ENCODE measurements at regions not wholly inside any gene's neighbourhood (a gene's known extent, or its start where the extent isn't known, plus 50 kb on each side); places are given as distances from the start of the nearest gene placed in this dataset.

DNA sequence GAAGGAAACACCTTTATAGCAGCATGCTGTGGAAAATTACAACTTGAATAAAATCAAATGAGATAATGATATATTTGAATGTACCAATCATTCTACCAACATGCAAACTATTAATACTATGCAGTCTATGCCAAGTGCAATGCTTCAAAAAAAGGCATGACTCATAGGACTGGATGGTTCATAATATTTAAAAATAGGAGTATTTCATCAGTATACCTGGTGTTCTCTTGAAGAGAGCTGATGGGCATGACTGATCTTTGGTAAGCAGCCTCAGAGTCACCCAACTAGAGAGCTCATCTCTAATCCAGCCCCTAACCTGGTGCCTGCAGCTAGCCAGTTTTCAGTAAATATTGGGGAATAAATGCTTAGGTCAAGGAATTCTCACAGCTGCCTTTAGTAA lies 434.7 kb upstream of the ARRDC4 start:
- no peak for DNase-seq

DNA sequence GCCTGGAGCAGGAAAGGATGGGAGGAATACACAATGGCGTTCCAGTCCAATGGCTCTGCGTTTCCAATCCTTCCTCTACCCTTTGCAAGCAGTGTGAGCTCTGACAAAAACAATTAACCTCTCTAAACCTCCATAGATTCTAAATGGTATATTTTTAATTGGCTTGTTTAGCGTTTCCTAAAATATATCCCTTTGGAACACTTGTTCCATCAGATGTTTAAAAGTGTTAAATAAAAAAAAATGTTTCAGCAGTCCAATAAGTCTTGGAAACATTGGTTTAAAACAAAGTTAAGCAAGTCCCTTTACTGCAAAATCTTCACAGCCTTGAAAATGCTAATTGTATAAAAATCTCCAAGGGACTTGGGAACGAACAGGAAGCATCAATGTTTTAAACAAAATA lies 432.3 kb upstream of the ARRDC4 start:
- DNase-seq, result no peak

DNA sequence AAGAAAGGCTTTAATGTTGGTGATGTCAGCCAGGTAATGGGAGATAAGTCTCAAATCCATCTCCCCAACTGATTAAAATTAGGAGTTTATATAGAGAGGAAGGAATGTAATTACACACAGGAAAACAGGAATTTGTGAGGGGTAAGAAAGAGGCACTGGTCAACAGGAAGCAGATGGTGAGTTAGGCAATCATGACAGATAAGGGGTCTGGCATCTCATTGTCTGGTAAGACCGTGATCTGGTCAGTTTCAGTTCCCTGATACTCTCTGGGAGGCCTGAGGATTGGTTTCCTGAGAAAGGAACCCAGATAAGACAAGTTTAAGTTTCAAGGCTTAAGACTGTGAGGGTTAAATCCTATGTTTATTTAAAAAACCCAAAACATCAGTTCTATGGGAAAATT lies 414.7 kb upstream of the ARRDC4 start:
- no peak for DNase-seq

DNA sequence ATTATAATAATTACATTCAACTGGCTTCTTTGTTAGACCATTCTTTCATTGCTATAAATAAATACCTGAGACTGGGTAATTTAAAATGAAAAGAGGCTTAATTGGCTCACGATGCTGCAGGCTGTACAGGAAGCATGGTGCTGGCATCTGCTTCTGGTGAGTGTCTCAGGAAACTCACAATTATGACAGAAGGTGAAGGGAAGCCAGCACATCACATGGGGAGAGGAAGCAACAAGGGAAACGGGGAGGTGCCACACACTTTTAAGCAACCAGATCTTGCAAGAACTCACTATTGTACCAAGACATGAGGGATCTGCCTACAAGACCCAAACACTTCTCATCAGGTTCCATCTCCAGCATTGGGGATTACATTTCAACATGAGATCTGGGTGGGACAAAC lies 413.1 kb upstream of the ARRDC4 start:
- no peak for DNase-seq

DNA sequence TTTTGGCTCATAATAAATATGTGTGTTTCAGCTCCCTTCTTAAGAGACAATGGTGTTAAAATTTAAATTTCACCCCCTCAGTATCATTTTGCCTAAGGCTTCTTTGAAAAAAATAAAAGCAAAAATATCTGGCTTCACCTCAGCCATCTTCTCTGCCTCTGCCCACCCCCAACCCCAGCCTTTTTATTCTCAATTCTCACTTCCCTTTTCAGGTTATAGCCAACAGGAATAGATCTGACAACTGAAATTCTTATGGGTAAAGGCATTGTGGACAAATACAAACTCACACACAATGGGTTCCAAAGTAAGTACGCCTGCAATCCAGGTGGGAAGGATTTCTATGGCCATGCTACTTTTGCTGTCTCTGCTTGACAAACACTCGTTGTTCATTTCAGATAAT lies 399.0 kb upstream of the ARRDC4 start:
- DNase-seq, result no peak

DNA sequence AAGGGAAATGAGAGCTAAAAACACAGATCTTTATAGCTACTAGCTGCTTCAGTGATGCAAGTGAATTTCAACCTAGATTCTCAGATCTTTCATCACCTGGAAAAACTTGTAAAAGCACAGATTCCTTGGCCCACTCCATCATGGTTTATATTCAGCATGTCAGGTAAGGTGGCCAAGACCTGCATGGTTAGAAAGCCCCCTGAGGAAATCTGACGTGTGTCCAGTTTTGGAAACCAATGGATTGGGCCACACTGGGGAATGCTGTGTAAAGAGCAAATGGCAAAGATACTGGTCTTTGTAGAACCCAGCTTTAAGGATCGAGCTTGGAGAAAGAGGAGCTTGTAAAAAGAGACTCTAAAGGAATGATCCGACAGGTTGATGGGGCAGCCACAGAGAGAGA lies 397.0 kb upstream of the ARRDC4 start:
- DNase-seq, result no peak

DNA sequence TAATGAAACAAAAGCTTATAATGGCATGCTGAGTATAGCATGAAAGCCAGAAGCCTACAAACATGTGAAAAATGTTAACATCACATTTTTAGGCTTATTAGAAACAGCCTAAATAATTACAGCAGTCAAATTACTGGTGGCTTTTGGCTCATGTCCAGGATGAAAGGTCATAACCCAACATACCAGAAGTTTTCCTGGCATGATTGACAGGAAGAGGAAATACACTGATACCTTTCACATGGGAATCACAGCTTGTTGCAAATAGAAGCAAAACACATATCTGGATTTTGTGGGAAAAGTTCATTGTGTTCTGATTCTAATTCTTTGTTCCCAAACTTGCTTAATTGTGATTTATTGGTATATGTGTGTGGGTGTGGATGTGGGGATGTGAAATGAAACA lies 393.5 kb upstream of the ARRDC4 start:
- no peak for DNase-seq

DNA sequence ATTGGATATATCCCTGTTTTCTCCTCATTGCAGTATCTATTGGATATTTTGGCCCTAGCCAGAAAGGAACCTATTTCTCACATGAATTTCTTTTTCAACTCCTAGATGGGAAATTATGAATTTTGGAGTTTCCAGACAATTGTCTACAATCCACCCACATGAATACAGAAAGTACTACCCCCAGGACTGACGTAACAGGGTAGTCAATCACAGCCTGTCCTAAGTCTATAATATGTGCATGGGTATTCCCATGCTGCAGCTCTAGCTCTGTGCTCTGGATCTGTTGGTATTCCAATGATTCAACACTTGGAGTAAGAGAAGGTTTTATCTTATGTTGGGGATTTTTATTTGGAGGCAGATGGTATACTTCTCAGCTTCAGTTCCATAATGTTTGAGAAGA lies 393.1 kb upstream of the ARRDC4 start:
- no peak for DNase-seq

DNA sequence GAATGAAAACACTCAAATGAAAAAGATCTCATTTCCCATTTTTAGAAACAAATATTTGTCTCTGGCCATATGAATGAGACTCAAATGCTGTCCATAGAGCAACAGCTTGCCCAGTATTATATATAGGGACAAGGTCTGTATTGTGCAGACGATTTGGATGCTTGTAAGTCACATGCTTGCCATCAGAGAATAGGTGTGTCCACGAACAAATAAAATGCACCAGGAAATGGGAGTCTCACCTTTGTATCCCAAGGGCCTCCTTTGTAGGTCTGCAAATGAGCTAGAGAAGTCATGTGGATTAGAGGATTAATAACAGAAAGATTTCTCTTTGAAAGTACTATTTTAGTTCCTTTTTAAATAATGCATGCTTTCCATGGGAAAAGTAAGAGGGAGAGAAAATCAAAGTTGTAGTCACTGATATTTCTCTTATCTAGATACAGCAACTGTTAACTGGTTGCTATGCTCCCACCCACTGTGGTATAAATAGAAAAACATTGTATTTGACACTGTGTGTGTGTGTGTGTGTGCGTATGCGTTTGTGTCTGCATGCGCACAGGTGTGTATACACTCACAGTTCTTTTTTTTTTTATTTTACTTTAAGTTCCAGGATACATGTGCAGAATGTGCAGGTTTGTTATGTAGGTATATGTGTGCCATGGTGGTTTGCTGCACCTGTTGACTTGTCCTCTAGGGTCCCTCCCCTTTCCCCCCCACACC lies 383.4 kb upstream of the ARRDC4 start:
- no peak for DNase-seq

DNA sequence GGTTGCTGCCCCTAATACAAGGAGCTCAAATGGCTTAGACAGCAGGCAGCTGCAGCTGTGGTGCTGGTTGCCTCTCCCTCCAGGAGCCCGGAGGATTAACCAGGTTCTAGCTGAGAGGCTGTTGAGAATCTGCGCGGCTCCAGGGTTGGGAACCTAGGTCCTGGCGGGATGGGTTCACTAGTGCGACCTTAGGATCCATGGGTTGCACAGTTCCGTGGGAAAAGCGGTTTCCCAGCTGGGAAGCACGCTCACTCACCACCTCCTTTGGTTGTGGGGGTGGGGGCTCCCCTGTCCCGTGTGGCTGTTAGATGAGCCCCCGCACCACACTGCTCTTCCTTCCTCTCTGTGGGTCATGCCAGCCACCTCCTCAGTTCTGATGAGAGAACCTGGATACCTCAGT lies 375.1 kb upstream of the ARRDC4 start:
- DNase-seq, result no peak

DNA sequence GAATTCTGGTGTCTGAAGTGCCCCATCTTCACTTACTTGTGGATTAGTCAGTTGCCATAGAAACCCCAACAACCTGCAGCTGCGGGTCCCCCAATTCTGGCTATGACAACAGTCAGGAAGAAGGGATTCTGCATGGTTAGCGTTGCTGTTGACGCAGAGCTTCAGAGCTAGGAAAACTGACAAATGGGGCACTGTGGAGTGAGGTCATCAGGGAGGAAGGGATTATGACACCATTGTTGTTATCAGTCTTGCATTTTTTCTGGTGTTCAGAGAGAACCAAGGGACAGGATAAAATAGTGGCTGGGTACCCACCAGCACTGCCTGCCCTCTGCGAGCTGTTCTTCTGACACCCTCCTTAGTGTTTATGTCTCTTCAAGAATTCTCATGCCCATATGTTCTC lies 367.7 kb upstream of the ARRDC4 start:
- DNase-seq, result no peak

DNA sequence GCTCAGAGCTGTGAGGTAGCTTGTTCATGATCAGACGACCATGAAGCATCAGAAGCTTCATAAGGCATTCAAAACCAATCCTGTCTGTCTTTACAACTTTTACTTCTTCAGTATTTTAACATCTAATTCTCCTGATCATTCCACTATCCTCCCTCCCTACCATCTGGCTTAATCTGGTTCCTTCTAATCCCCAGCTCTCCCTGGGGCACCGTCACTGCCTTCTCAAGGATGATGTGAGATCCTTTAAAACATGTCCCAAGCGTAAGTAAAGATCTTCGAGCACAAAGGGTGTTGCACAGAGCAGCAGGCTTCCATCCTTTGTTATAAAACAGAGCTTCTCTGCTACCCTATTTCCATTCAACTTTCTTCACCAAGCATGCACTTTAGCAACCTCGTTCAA lies 362.7 kb upstream of the ARRDC4 start:
- DNase-seq, result no peak

DNA sequence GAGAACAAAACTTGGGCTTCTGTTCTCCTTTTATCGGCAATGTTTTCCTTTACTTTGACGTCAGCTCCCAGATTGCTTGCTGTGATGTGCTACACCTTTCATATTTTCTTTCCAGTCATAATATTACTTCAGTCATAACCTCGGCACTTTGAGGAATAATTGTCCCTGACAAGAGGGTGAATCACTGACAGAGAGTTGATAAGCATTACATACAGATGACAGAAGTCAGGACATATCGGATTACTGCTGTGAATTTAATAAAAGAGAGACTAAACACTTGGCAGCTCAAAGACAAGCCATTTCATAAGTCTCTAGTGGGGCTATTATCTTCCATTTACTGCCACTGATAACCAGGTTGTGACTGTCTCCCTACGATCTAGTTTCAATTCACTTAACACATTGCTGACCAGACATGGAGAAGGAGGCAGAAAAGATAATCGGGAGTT lies 362.1 kb upstream of the ARRDC4 start:
- no peak for DNase-seq

DNA sequence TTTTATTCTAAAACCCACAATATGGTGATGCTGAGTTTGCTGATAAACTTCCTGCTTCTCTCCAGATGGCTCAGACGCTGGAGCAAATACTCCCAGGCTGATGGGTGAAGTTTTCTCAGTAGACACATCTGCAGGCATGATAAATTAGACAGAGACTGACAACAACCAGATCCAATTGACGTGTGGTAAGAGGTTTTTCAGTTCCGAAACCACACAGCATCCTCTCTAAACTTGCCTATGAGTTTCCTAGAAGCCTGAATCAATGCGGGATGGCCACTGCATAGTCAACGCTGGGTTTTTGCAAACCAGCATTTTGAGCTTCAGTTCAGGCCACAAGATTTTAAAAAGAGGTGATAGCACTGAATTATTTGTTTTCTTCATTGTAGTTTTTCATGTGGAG lies 360.3 kb upstream of the ARRDC4 start:
- no peak for DNase-seq

DNA sequence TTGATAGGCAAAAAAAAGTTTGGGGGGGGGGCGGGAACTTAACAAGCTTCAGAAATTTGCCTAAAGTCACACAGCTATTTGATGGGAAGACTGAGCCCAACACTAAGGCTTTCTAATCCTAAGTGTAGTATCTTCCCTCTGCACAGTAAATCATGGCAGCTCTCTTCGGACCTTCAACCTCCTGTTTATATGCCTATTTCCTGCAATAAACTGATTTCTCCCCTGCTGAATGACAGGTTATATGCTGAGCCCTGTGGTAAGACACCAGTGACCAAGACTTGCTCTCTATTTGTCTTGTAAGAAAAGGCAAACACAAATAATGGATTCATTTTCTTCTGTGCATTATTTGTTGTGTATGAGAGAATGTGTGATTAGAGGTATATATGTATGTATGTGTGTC lies 355.8 kb upstream of the ARRDC4 start:
- DNase-seq, result no peak

DNA sequence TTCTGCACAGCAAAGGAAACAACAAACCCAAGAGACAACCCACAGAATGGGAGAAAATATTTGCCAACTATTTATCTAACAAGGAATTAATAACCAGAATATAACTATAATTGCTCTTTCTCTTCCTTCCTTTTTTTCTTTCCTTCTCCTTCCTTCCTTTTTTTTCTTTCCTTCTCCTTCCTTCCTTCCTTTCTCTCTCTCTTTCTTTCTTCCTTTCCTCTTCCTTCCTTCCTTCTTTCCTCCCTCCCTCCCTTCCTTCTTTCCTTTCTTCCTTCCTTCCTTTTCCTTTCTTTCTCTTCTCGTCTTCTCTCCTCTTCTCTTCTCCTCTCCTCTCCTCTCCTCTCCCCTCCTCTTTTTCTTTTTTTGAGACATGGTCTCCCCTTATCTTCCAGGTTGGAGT lies 345.4 kb upstream of the ARRDC4 start:
- no peak for DNase-seq

DNA sequence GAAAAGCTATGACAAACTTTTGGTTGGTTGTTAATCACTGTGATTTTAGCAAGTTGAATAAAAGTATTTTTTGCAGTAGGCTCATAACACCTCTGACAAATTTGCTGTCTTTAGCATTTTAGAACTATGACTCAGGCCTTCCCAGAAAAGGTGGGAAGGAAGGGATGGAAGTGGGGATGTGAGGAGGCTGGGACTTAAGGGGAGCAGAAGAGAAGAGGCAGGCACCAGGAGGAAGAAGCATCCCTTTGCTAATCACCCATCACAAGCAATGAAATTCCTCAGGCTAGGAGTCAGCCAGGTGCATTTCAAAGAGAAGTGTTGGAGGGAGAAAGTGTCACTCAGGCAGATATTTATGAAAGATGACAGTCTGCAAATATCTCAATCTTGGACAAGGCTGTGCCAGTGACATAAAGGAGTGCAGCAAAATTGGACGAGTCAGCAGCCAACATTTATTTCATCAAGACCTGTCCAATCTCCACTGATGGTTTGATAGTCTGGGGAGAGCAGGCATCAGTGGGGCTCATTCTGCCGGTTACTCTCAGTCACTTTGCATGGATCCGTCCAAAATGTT lies 337.3 kb upstream of the ARRDC4 start:
- no peak for DNase-seq

DNA sequence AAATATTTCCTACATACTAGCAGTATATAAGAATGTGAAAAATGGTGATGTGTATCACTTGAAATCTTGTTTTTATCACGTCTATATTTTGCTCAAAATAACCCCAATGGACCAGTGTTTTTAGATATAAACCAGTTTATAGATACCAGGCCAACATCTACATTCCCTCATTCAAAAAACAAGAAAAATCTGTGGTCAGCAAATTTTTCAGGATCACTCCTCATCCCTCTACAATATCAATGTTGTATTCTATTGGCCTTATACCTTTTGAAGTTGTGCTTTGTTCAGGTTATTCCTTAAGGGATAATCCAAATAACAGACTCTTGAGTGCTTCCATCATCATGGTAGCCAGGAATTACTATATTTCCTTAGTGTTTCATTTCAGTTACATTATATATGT lies 332.9 kb upstream of the ARRDC4 start:
- no peak for DNase-seq

DNA sequence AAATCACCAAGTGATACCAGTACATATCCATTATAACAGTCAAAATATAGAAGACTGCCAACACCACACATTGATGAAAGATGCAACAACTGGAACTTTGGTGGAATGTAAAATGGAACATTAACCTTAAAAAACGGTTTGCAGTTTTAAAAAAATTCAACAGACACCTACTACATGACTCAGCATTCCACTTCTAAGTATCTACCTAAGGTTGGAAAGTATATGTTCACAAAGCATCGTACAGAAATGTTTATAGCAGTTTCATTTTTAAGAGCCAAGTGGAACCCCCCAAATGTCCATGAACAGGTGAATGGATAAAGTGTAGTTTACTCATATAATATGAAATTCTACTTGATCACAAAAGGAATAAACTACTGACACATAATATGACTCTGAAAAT lies 314.7 kb upstream of the ARRDC4 start:
- no peak for DNase-seq

DNA sequence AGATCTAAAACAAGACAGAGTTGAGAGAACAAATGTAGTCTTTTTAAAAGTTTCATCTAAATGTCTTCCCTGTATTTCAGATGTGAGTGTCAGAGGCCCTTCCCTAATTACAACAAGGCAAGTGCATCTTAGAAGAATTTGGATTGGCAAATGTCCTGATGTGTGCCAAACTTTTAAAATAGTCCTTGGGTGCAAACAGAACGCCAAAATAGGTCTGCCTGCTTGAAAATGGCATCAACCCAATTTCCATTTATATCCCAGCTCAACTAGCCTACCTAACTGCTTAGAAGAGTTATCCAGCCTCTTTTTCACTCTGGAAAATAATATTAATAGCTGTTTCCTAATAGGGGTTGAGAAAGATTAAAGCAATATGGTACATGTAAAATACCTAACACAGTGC lies 311.8 kb upstream of the ARRDC4 start:
- no peak for DNase-seq

DNA sequence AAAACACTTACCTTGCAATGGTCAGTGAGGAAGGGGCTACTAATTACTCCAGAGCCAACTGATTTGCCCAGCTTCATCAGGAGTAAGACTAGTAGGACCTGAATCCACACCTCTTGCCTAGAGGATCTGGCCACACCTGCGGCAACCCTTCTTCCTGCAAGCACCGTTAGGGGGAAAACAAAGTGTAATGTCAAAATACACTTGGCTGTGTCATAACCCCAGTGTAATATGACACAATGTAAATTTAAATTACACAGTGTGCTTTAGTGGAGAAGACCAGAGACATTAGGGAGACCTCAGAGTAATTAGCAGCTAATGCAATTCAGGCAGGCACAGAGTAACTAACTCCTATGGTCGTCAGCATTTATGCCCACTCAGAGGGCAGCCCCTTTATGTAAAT lies 308.5 kb upstream of the ARRDC4 start:
- DNase-seq, result no peak

DNA sequence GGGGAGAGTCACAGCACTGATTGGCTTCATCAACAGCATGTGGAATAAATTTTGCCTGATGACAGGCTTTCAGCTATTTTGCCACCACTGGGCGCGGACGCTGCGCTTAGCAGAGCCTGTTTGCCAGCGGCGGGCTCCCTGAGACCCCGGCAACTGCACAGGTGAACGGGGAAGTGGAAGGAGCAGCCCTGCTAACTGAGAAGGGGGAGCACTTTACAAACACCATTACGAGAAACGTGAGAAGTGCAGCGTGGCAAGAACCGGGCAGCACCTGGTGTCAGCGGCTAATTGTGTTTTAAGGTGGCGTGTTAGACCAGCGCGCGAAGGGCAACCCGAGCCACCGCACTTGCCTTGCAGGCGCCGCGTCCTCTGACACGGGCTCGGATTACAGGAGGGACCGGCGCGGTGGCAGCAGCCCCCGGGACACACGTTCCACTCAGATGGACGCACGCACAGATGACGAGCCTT lies 307.8 kb upstream of the ARRDC4 start:
- DNase-seq, result no peak

DNA sequence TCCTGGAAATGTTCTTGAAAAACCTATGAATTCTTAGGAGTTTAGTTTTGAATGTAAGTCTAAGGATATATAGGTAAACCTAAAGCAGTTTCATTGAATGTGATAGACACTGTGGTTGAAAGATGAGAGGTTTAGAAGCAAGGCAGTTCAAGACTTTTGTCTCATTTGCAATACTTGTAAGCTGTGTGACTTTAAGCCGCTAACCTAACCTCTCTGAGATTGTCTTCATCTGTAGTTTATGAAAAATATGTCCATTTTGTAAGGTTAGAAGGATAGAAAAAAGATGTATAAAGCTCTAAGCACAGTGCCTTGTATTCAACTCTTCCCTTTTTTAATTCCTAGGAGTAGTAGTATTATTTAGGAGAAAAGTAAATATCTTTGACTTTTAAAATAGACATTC lies 306.6 kb upstream of the ARRDC4 start:
- no peak for DNase-seq

DNA sequence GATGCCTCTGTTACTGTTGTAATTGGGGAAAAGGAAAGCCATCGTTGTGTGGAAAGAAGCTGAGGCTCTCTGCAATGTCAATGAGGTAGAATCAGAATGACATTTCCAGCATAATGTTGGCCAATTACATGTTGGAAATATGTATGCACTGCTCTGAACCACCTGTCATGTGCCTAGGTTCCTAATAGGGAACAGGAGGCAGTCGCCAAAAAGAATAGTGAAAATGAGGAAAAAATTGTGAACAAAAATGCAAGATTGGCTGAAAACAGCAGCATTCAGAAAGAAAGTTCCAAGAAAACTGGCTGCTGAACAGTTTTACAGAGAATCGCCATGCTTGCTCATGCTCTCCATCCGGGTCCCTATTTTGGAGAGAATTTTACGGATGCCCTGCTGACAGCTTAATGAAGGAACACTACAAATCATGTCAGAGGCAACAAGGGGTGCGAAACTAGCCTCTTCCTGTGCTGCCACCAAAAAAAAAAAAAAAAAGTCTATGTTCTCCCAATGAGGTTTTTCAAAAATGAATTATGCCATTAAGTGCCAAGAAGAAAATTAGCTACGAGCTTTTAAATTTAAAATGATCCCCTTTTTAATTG lies 305.9 kb upstream of the ARRDC4 start:
- DNase-seq, result no peak

DNA sequence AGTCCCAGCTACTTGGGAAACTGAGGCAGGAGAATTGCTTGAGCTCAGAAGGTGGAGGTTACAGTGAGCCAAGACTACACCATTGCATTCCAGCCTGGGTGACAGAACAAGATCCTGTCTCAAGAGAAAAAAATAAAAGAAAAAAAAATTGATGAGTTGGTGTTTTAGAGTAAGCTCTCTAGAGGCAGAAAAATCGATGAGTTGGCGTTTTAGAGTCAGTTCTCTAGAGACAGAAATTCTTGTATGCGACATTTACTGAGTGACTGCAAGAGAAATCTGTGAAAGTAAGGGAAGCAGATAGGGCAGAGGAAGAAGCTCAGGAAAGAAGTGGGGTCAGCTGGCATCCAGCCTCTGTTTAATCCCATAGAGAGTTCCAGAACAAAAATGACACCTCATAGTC lies 298.7 kb upstream of the ARRDC4 start:
- DNase-seq, result no peak

Measured in DMS 273 treated with DMSO at 0.1 percent for 48 hours (cell line).